Heart left ventricle (tissue), 13 donors: ENCODE measurements at regions not wholly inside any gene's neighbourhood (a gene's known extent, or its start where the extent isn't known, plus 50 kb on each side); places are given as distances from the start of the nearest gene placed in this dataset.

Experiments
- CTCF ChIP-seq, 12 donors: fragments of 200-600 bp; sonication (generic) in 4 of 12; IDR thresholded peaks; one replicate each; pipeline versions ENCODE4 v1.5.0 to v1.8.0; 2018 to 2022; ENCODE audit warnings: antibody characterized with exemption in 12 of 12, mild to moderate bottlenecking in 5 of 12
- POLR2A ChIP-seq, 2 donors: fragments of 450-650 bp; IDR thresholded peaks; one replicate each; pipeline ENCODE4 v1.6.1; 2017; ENCODE audit warnings: antibody characterized with exemption in 2 of 2, mild to moderate bottlenecking in 2 of 2, moderate library complexity in 2 of 2
- donor health status: ischemic (EF 13 %, LVEDD 7.1; RV severe dilation, severe dysfunction).
- donor health status: DM: no; HTN: yes; CAD: no.
- donor health status: DM: no; HTN: no; CAD: no.
- donor health status: ischemic (EF 25% LVEDD 6.9; RV normal size, moderate dysfunction).
- donor health status: ischemic (EF 25% LVEDD 5.7; RV mildly dilated, moderate dysfunction).
- donor health status: ischemic (EF 35%, LVEDD 5.7; RV mildly dilated, moderate dysfunction).
- donor health status: nonischemic (EF 11% LVEDD 7.7; RV severe dilation, severe dysfunction).
- donor health status: DM: yes; HTN: yes; CAD: no.
- donor health status: PGD.
- donor health status: ischemic (EF 29% LVEDD 5.4; RV normal size, mild dysfunction).
- donor health status: nonischemic (EF 23%, LVEDD 6.1; RV moderate dilation, normal function).

- TF ChIP-seq CTCF (IDR thresholded peaks at IDR 0.05), result no peak
- TF ChIP-seq POLR2A (IDR thresholded peaks at IDR 0.05), result no peak
Observed at GRCh38 chr13:105349082-105349723, 1186.3 kb downstream of the EFNB2 start.
